CD4-positive, alpha-beta T cell treated with Interleukin-15 for 1 hour (primary cell): ENCODE measurements at regions not wholly inside any gene's neighbourhood (a gene's known extent, or its start where the extent isn't known, plus 50 kb on each side); places are given as distances from the start of the nearest gene placed in this dataset.
"Not testable (repeated sequence)": the region's sequence is repeated elsewhere in the genome, so short reads cannot be mapped to it uniquely, and the experiment has no call there.

ENCODE experiments used
- DNase-seq: peaks from one replicate; pipeline ENCODE4 v3.0.0-alpha.2; 2020

- DNase-seq, result no peak
Observed at GRCh38 chr22:46026899-46027210, 49.9 kb upstream of the WNT7B start.

GRCh38 chr22:46027211-46028105 is 50.5 kb upstream of the WNT7B start:
- DNase-seq, result no peak

- DNase-seq, result no peak
Observed at GRCh38 chr22:46028106-46028991, 51.4 kb upstream of the WNT7B start.

- DNase-seq, result no peak
Observed at GRCh38 chr22:46029036-46029435, 52.1 kb upstream of the WNT7B start.

- no peak for DNase-seq
Observed at GRCh38 chr22:46029574-46030200, 52.7 kb upstream of the WNT7B start.

- no peak for DNase-seq
Observed at GRCh38 chr22:46030231-46030880, 53.4 kb upstream of the WNT7B start.

- DNase-seq, result no peak
Observed at GRCh38 chr22:46031066-46031465, 54.1 kb upstream of the WNT7B start.

GRCh38 chr22:46031557-46031956 is 54.6 kb upstream of the WNT7B start:
- no peak for DNase-seq

GRCh38 chr22:46031965-46032851 is 55.2 kb upstream of the WNT7B start:
- DNase-seq, result no peak

- no peak for DNase-seq
Observed at GRCh38 chr22:46033256-46034200, 56.6 kb upstream of the WNT7B start.

GRCh38 chr22:46034480-46034879 is 57.5 kb upstream of the WNT7B start:
- DNase-seq, result not testable (repeated sequence)

- no peak for DNase-seq
Observed at GRCh38 chr22:46035380-46035741, 58.4 kb upstream of the WNT7B start.

GRCh38 chr22:46035742-46036557 is 59.0 kb upstream of the WNT7B start:
- DNase-seq, result peak; percentile 100

GRCh38 chr22:46036558-46037408 is 59.8 kb upstream of the WNT7B start:
- peak; percentile 65 for DNase-seq

GRCh38 chr22:46038174-46038487 is 61.2 kb upstream of the WNT7B start:
- DNase-seq, result no peak

- DNase-seq, result no peak
Observed at GRCh38 chr22:46038516-46039430, 61.8 kb upstream of the WNT7B start.

GRCh38 chr22:46039535-46039934 is 62.6 kb upstream of the WNT7B start:
- DNase-seq, result no peak
